Progenitor cell of endocrine pancreas (in vitro differentiated cells): ENCODE measurements at regions not wholly inside any gene's neighbourhood (a gene's known extent, or its start where the extent isn't known, plus 50 kb on each side); places are given as distances from the start of the nearest gene placed in this dataset.

Experiments used
- DNase-seq: peaks from one replicate; pipeline ENCODE4 v3.0.0; 2021; ENCODE audit warnings: low spot score; ENCODE audit not compliant: unreplicated experiment
- H3K27ac Mint-ChIP-seq: 2 replicates; pipeline ENCODE4 v1.8.0; 2021; ENCODE audit warnings: mild to moderate bottlenecking, moderate library complexity, mixed read lengths
- H3K27me3 Mint-ChIP-seq: 2 replicates; pipeline ENCODE4 v1.8.0; 2021; ENCODE audit warnings: mixed read lengths
- H3K36me3 Mint-ChIP-seq: 2 replicates; pipeline ENCODE4 v1.8.0; 2022; ENCODE audit warnings: mixed read lengths; ENCODE audit not compliant: insufficient read depth
- H3K4me1 Mint-ChIP-seq: 2 replicates; pipeline ENCODE4 v1.8.0; 2021; ENCODE audit warnings: low read depth, mixed read lengths
- H3K4me3 Mint-ChIP-seq: 2 replicates; pipeline ENCODE4 v1.8.0; 2021; ENCODE audit warnings: low read depth, mild to moderate bottlenecking, moderate library complexity, mixed read lengths
- H3K9me3 Mint-ChIP-seq: 2 replicates; pipeline ENCODE4 v1.8.0; 2021; ENCODE audit warnings: low read depth, mixed read lengths
- CTCF ChIP-seq: fragments of 200-600 bp; sonication (generic); IDR thresholded peaks from one replicate; pipeline ENCODE4 v1.5.0; 2021; ENCODE audit warnings: antibody characterized with exemption, mild to moderate bottlenecking; ENCODE audit not compliant: unreplicated experiment

- Mint-ChIP-seq H3K27me3 (no peaks in the 10 kb centered on the region), H3K27ac (no peak overlapping the region), H3K4me1 (peaks cover 33% of the 10 kb centered on the region), H3K36me3 (peaks cover 8% of the 10 kb centered on the region), H3K4me3 (no peak overlapping the region), H3K9me3 (peaks cover 10% of the 10 kb centered on the region)
- TF ChIP-seq CTCF, result no peak
- no peak for DNase-seq
Measured at GRCh38 chr2:217293607-217294006, 433.7 kb upstream of the TNP1 start.

- Mint-ChIP-seq H3K9me3 (peaks cover 12% of the 10 kb centered on the region), H3K4me3 (no peak overlapping the region), H3K27ac (no peak overlapping the region), H3K36me3 (peaks cover 8% of the 10 kb centered on the region), H3K27me3 (no peaks in the 10 kb centered on the region), H3K4me1 (peaks cover 34% of the 10 kb centered on the region)
- DNase-seq, result no peak
- TF ChIP-seq CTCF, result no peak
Measured at GRCh38 chr2:217293046-217293445, 433.2 kb upstream of the TNP1 start.

GRCh38 chr2:217291259-217291658, 431.4 kb upstream of the TNP1 start:
- DNase-seq, result no peak
- Mint-ChIP-seq H3K27me3 (no peaks in the 10 kb centered on the region), H3K27ac (peak overlapping the region; percentile 78), H3K9me3 (peaks cover 16% of the 10 kb centered on the region), H3K4me3 (peak overlapping the region; percentile 19), H3K36me3 (peaks cover 6% of the 10 kb centered on the region), H3K4me1 (peaks cover 34% of the 10 kb centered on the region)
- TF ChIP-seq CTCF, result no peak

- H3K9me3 Mint-ChIP-seq, result peaks cover 13% of the 10 kb centered on the region
- H3K4me1 Mint-ChIP-seq, result peaks cover 36% of the 10 kb centered on the region
- no peak overlapping the region for H3K4me3 Mint-ChIP-seq
- TF ChIP-seq CTCF, result no peak
- no peak for DNase-seq
- peaks cover 6% of the 10 kb centered on the region for H3K36me3 Mint-ChIP-seq
- H3K27me3 Mint-ChIP-seq, result no peaks in the 10 kb centered on the region
- peak overlapping the region; percentile 90 for H3K27ac Mint-ChIP-seq
Measured at GRCh38 chr2:217290467-217290866, 430.6 kb upstream of the TNP1 start.

- no peak for DNase-seq
- Mint-ChIP-seq H3K9me3 (peaks cover 13% of the 10 kb centered on the region), H3K4me3 (peak overlapping the region; percentile 45), H3K4me1 (peaks cover 40% of the 10 kb centered on the region), H3K27ac (peak overlapping the region; percentile 90), H3K27me3 (no peaks in the 10 kb centered on the region), H3K36me3 (peaks cover 6% of the 10 kb centered on the region)
- no peak for TF ChIP-seq CTCF
Measured at GRCh38 chr2:217289907-217290280, 430.0 kb upstream of the TNP1 start.
